ENCODE measurements at regions not wholly inside any gene's neighbourhood (a gene's known extent, or its start where the extent isn't known, plus 50 kb on each side); places are given as distances from the start of the nearest gene placed in this dataset.

DNA sequence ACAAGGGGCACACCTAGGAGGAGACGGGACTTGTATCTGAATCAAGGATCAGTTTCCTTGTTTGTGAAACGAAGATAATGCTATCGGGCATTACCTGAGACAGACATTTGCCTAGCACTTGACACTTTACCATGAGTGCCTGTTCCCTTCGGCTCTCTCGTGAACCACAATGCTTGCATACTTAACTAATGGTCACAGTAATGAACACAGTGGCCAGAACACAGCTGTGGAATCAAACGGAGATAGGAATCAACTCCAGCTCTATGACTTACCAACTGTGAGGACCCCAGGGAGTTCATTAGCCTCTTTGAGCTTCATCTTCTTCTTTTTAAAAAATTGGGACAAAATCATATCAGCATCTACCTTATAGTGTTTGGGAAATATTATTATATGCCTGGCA is 207.8 kb downstream of the DRD1 start:
- Histone ChIP-seq H3K27ac (ENCODE audit: low read depth in 2 of 2, low read length in 1 of 2) (no peak overlapping the region), H3K79me2 (ENCODE audit: insufficient read depth) (no peaks in the 10 kb centered on the region), H3K4me3 (ENCODE audit: low read depth in 2 of 2, low read length in 1 of 2) (no peak overlapping the region), H3K9me2 (no peaks in the 10 kb centered on the region), H3K4me1 (ENCODE audit: control insufficient read depth in 1 of 2, insufficient read depth in 2 of 2, low read depth in 1 of 2, low read length in 1 of 2) (no peaks in the 10 kb centered on the region), H3K9me3 (no peaks in the 10 kb centered on the region), H3K36me3 (replicated peaks in 1 of 2; ENCODE audit: control insufficient read depth in 1 of 2, insufficient read depth in 2 of 2, low read length in 1 of 2) (no peaks in the 10 kb centered on the region), H4K20me1 (ENCODE audit: insufficient read depth) (no peaks in the 10 kb centered on the region), H3K27me3 (ENCODE audit: insufficient read depth) (peaks cover 6% of the 10 kb centered on the region; the same call in 1 of the 2 replicates), H3K9ac (no peak overlapping the region), H3K4me2 (no peak overlapping the region), H2AFZ (ENCODE audit: low read depth) (no peak overlapping the region), H3F3A (replicated peaks; ENCODE audit: insufficient read depth) (no peaks in the 10 kb centered on the region)
- WGBS (ENCODE audit: low lambda C conversion rate): 37% methylated on average over 6 of the region's 6 CpGs
- ChIA-PET POLR2A (no interaction called here), CTCF (no interaction called here)
- TF ChIP-seq CHD2 (IDR thresholded peaks at IDR 0.05; ENCODE audit: low read length, partially characterized antibody): no peak
- TF ChIP-seq JUND (IDR thresholded peaks at IDR 0.05): no peak
- TF ChIP-seq GABPA (IDR thresholded peaks at IDR 0.05; ENCODE audit: low read depth): no peak
- TF ChIP-seq, protein P1, sequence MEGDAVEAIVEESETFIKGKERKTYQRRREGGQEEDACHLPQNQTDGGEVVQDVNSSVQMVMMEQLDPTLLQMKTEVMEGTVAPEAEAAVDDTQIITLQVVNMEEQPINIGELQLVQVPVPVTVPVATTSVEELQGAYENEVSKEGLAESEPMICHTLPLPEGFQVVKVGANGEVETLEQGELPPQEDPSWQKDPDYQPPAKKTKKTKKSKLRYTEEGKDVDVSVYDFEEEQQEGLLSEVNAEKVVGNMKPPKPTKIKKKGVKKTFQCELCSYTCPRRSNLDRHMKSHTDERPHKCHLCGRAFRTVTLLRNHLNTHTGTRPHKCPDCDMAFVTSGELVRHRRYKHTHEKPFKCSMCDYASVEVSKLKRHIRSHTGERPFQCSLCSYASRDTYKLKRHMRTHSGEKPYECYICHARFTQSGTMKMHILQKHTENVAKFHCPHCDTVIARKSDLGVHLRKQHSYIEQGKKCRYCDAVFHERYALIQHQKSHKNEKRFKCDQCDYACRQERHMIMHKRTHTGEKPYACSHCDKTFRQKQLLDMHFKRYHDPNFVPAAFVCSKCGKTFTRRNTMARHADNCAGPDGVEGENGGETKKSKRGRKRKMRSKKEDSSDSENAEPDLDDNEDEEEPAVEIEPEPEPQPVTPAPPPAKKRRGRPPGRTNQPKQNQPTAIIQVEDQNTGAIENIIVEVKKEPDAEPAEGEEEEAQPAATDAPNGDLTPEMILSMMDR (IDR thresholded peaks at IDR 0.05): no peak
- TF ChIP-seq SMC3 (IDR thresholded peaks at IDR 0.05; ENCODE audit: low read depth, low read length): no peak
- TF ChIP-seq GATA2 (CRISPR knock-in tag; IDR thresholded peaks at IDR 0.05): no peak
- no peak for TF ChIP-seq SIN3A (IDR thresholded peaks at IDR 0.05; ENCODE audit: borderline replicate concordance, low read depth, low read length)
- DNase-seq: no peak

DNA sequence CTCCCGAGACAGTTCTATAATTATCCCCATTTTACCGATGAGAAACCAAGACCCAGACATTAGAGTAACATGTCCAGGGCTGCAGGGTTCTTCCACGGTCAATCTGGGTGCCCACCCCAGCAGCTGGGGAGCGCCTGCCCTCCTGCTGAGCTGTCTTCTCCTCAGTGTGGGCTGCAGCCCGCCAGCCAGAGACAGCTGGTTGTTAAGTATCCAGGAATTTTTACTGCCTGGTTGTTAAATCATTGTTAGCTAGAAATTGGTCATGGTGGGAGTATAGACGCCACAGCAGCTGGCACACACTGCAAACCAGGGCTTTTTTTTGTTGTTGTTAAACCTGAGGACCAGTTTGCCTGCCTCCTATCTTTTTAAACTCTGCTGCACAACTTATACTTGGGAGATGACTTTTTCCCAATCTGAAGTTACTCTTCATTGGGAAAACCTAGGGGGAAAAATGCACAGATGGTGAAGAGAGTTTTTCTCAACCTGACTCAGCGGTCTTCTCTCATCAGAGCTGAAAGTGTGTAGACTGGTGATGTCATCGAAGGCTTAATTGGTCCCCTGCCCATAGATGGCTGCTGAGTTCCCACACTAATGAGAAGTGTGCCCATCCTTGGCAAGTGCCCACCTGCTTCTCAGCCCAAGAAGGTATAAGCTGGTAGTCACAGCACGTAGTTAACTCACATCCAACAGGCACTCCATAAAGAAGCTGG is 208.6 kb downstream of the DRD1 start:
- ChIA-PET POLR2A (no interaction called here), CTCF (no interaction called here)
- Histone ChIP-seq H3K36me3 (replicated peaks in 1 of 2; ENCODE audit: control insufficient read depth in 1 of 2, insufficient read depth in 2 of 2, low read length in 1 of 2) (no peaks in the 10 kb centered on the region), H3K4me3 (ENCODE audit: low read depth in 2 of 2, low read length in 1 of 2) (no peak overlapping the region), H3K4me2 (no peak overlapping the region), H3K27me3 (ENCODE audit: insufficient read depth) (peaks cover 6% of the 10 kb centered on the region; the same call in 1 of the 2 replicates), H3K9me2 (no peaks in the 10 kb centered on the region), H3K4me1 (ENCODE audit: control insufficient read depth in 1 of 2, insufficient read depth in 2 of 2, low read depth in 1 of 2, low read length in 1 of 2) (no peaks in the 10 kb centered on the region), H3K79me2 (ENCODE audit: insufficient read depth) (no peaks in the 10 kb centered on the region), H4K20me1 (ENCODE audit: insufficient read depth) (no peaks in the 10 kb centered on the region), H2AFZ (ENCODE audit: low read depth) (no peak overlapping the region), H3K9me3 (no peaks in the 10 kb centered on the region), H3K27ac (ENCODE audit: low read depth in 2 of 2, low read length in 1 of 2) (no peak overlapping the region), H3F3A (replicated peaks; ENCODE audit: insufficient read depth) (no peaks in the 10 kb centered on the region), H3K9ac (no peak overlapping the region)
- whole genome bisulfite sequencing (ENCODE audit: low lambda C conversion rate): 23% methylated on average over 6 of the region's 9 CpGs
- no peak for DNase-seq
- TF ChIP-seq RCOR1 (IDR thresholded peaks at IDR 0.05; ENCODE audit: low read length): no peak
- TF ChIP-seq EP300 (IDR thresholded peaks at IDR 0.05; ENCODE audit: borderline replicate concordance in 1 of 2, low read depth in 1 of 2, low read length in 1 of 2): no peak
- TF ChIP-seq, protein P2, sequence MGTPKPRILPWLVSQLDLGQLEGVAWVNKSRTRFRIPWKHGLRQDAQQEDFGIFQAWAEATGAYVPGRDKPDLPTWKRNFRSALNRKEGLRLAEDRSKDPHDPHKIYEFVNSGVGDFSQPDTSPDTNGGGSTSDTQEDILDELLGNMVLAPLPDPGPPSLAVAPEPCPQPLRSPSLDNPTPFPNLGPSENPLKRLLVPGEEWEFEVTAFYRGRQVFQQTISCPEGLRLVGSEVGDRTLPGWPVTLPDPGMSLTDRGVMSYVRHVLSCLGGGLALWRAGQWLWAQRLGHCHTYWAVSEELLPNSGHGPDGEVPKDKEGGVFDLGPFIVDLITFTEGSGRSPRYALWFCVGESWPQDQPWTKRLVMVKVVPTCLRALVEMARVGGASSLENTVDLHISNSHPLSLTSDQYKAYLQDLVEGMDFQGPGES (IDR thresholded peaks at IDR 0.05; ENCODE audit: low read depth, low read length): no peak
- no peak for TF ChIP-seq RFX5 (IDR thresholded peaks at IDR 0.05; ENCODE audit: low read length)
- TF ChIP-seq FOSL2 (IDR thresholded peaks at IDR 0.05; ENCODE audit: borderline replicate concordance, low read depth): no peak
- TF ChIP-seq, protein P3, sequence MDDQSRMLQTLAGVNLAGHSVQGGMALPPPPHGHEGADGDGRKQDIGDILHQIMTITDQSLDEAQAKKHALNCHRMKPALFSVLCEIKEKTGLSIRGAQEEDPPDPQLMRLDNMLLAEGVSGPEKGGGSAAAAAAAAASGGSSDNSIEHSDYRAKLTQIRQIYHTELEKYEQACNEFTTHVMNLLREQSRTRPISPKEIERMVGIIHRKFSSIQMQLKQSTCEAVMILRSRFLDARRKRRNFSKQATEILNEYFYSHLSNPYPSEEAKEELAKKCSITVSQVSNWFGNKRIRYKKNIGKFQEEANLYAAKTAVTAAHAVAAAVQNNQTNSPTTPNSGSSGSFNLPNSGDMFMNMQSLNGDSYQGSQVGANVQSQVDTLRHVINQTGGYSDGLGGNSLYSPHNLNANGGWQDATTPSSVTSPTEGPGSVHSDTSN (IDR thresholded peaks at IDR 0.05): no peak
- no peak for TF ChIP-seq GATA2 (CRISPR knock-in tag; IDR thresholded peaks at IDR 0.05)
- TF ChIP-seq, protein P4, sequence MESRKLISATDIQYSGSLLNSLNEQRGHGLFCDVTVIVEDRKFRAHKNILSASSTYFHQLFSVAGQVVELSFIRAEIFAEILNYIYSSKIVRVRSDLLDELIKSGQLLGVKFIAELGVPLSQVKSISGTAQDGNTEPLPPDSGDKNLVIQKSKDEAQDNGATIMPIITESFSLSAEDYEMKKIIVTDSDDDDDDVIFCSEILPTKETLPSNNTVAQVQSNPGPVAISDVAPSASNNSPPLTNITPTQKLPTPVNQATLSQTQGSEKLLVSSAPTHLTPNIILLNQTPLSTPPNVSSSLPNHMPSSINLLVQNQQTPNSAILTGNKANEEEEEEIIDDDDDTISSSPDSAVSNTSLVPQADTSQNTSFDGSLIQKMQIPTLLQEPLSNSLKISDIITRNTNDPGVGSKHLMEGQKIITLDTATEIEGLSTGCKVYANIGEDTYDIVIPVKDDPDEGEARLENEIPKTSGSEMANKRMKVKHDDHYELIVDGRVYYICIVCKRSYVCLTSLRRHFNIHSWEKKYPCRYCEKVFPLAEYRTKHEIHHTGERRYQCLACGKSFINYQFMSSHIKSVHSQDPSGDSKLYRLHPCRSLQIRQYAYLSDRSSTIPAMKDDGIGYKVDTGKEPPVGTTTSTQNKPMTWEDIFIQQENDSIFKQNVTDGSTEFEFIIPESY (IDR thresholded peaks at IDR 0.05; ENCODE audit: borderline replicate concordance, low read depth): no peak
- TF ChIP-seq FOXM1 (IDR thresholded peaks at IDR 0.05; ENCODE audit: low read depth): no peak
- no peak for TF ChIP-seq FOXJ3 (CRISPR knock-in tag; IDR thresholded peaks at IDR 0.05)
- TF ChIP-seq CHD2 (IDR thresholded peaks at IDR 0.05; ENCODE audit: low read length, partially characterized antibody): no peak
- TF ChIP-seq TCF12 (IDR thresholded peaks at IDR 0.05): no peak
- no peak for TF ChIP-seq MEF2A (IDR thresholded peaks at IDR 0.05; ENCODE audit: borderline replicate concordance, low read depth)
- no peak for TF ChIP-seq SIN3A (IDR thresholded peaks at IDR 0.05; ENCODE audit: borderline replicate concordance, low read depth, low read length)
- no peak for TF ChIP-seq TEAD4 (IDR thresholded peaks at IDR 0.05; ENCODE audit: borderline replicate concordance, insufficient read depth)
- TF ChIP-seq, protein P5, sequence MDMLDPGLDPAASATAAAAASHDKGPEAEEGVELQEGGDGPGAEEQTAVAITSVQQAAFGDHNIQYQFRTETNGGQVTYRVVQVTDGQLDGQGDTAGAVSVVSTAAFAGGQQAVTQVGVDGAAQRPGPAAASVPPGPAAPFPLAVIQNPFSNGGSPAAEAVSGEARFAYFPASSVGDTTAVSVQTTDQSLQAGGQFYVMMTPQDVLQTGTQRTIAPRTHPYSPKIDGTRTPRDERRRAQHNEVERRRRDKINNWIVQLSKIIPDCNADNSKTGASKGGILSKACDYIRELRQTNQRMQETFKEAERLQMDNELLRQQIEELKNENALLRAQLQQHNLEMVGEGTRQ (IDR thresholded peaks at IDR 0.05; ENCODE audit: borderline replicate concordance, low read depth, low read length): no peak
- no peak for TF ChIP-seq RXRA (IDR thresholded peaks at IDR 0.05; ENCODE audit: borderline replicate concordance, low read depth)
- no peak for TF ChIP-seq JUND (IDR thresholded peaks at IDR 0.05)

All from SK-N-SH (cell line).